ENCODE measurements at regions not wholly inside any gene's neighbourhood (a gene's known extent, or its start where the extent isn't known, plus 50 kb on each side); places are given as distances from the start of the nearest gene placed in this dataset.

GRCh38 chr2:21258082-21258481, 134.3 kb downstream of the TDRD15 start:
- H4K20me1 ChIP-seq (ENCODE audit: control insufficient read depth, extremely low read depth, insufficient read depth, low read length), result no peaks in the 10 kb centered on the region
- H3K4me2 ChIP-seq (ENCODE audit: extremely low read depth, insufficient read depth, low read length), result no peak overlapping the region
- no peak overlapping the region for H3K4me3 ChIP-seq (replicated peaks in 1 of 4; ENCODE audit: control extremely low read depth in 1 of 4, insufficient read depth in 1 of 4, low read depth in 3 of 4, low read length in 4 of 4)
- no peaks in the 10 kb centered on the region for H3K9me3 ChIP-seq (ENCODE audit: control insufficient read depth, insufficient read depth, low read depth, low read length)
- no peak overlapping the region for H3K27ac ChIP-seq (ENCODE audit: insufficient read depth, low read length)
- DNase-seq (ENCODE audit: low read depth in 2 of 2), result no peak
- H3K9ac ChIP-seq (ENCODE audit: insufficient read depth, low read length), result no peak overlapping the region
- H2AFZ ChIP-seq (ENCODE audit: low read length), result no peak overlapping the region
- H3K79me2 ChIP-seq (ENCODE audit: control insufficient read depth, insufficient read depth, low read length), result no peaks in the 10 kb centered on the region
- H3K4me1 ChIP-seq (ENCODE audit: control insufficient read depth, extremely low read depth, insufficient read depth, low read length), result no peaks in the 10 kb centered on the region
- no peaks in the 10 kb centered on the region for H3K36me3 ChIP-seq (ENCODE audit: control insufficient read depth, insufficient read depth, low read length)
- no peaks in the 10 kb centered on the region for H3K27me3 ChIP-seq (ENCODE audit: control insufficient read depth, insufficient read depth, low read length)
- TF ChIP-seq, protein P1, sequence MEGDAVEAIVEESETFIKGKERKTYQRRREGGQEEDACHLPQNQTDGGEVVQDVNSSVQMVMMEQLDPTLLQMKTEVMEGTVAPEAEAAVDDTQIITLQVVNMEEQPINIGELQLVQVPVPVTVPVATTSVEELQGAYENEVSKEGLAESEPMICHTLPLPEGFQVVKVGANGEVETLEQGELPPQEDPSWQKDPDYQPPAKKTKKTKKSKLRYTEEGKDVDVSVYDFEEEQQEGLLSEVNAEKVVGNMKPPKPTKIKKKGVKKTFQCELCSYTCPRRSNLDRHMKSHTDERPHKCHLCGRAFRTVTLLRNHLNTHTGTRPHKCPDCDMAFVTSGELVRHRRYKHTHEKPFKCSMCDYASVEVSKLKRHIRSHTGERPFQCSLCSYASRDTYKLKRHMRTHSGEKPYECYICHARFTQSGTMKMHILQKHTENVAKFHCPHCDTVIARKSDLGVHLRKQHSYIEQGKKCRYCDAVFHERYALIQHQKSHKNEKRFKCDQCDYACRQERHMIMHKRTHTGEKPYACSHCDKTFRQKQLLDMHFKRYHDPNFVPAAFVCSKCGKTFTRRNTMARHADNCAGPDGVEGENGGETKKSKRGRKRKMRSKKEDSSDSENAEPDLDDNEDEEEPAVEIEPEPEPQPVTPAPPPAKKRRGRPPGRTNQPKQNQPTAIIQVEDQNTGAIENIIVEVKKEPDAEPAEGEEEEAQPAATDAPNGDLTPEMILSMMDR (conservative IDR thresholded peaks at IDR 0.05 in 1 of 2, IDR thresholded peaks at IDR 0.05 in 1 of 2; ENCODE audit: low read depth in 1 of 2, low read length in 2 of 2), result no peak
- TF ChIP-seq EZH2 (IDR thresholded peaks at IDR 0.05; ENCODE audit: low read length, missing control alignments), result no peak

DNA sequence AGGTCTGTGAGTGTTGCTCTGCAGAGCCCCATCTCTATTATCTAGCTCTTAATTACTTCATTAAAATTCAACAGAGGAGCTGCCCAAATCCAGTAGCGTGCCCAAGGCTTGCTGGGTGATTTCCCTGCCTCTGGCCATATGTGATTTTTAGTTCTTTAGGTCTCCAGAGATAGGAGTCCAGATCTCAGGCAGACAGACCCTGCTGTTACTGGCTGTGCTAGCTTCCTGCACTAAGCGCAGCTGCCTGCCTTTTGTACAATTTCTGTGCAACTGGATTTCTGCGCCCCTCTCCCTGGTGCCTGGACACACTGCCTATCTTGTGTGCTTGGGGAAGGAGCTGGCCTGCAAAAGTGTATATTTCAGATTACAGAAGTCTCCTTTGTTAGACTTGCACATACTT, 136.5 kb downstream of the TDRD15 start:
- Histone ChIP-seq H3K4me2 (ENCODE audit: extremely low read depth, insufficient read depth, low read length) (no peak overlapping the region), H4K20me1 (ENCODE audit: control insufficient read depth, extremely low read depth, insufficient read depth, low read length) (no peaks in the 10 kb centered on the region), H3K4me1 (ENCODE audit: control insufficient read depth, extremely low read depth, insufficient read depth, low read length) (no peaks in the 10 kb centered on the region), H3K27me3 (ENCODE audit: control insufficient read depth, insufficient read depth, low read length) (no peaks in the 10 kb centered on the region), H3K9me3 (ENCODE audit: control insufficient read depth, insufficient read depth, low read depth, low read length) (no peaks in the 10 kb centered on the region), H3K36me3 (ENCODE audit: control insufficient read depth, insufficient read depth, low read length) (no peaks in the 10 kb centered on the region), H3K4me3 (replicated peaks in 1 of 4; ENCODE audit: control extremely low read depth in 1 of 4, insufficient read depth in 1 of 4, low read depth in 3 of 4, low read length in 4 of 4) (no peak overlapping the region), H2AFZ (ENCODE audit: low read length) (no peak overlapping the region), H3K79me2 (ENCODE audit: control insufficient read depth, insufficient read depth, low read length) (no peaks in the 10 kb centered on the region), H3K9ac (ENCODE audit: insufficient read depth, low read length) (no peak overlapping the region), H3K27ac (ENCODE audit: insufficient read depth, low read length) (no peak overlapping the region)
- no peak for DNase-seq (ENCODE audit: low read depth in 2 of 2)
- TF ChIP-seq, protein P1 (conservative IDR thresholded peaks at IDR 0.05 in 1 of 2, IDR thresholded peaks at IDR 0.05 in 1 of 2; ENCODE audit: low read depth in 1 of 2, low read length in 2 of 2), result no peak
- no peak for TF ChIP-seq EZH2 (IDR thresholded peaks at IDR 0.05; ENCODE audit: low read length, missing control alignments)

DNA sequence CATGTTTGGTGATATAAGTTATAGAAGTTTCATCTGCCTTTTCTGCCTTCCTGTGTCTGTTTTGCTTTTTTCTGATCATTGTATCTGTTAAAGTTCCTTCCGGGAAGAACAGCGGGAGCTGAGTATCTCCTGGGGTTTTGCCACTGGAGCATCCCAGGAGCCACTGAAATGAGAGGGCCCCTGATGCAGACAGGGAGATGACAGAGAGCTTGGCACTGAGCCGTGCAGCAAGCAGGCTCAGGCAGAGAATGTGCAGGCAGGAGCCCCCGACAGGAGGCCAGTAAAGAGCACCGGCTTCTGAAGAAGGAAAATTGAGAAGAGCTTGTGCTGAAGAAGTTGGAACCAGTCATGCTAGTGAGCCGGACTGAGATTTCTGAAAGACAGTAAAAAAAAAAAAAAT, 137.8 kb downstream of the TDRD15 start:
- no peak overlapping the region for H2AFZ ChIP-seq (ENCODE audit: low read length)
- no peak overlapping the region for H3K27ac ChIP-seq (ENCODE audit: insufficient read depth, low read length)

More for the DNA sequence above, 137.8 kb downstream of the TDRD15 start:
- H3K9me3 ChIP-seq (ENCODE audit: control insufficient read depth, insufficient read depth, low read depth, low read length), result no peaks in the 10 kb centered on the region
- H3K36me3 ChIP-seq (ENCODE audit: control insufficient read depth, insufficient read depth, low read length), result no peaks in the 10 kb centered on the region
- H3K27me3 ChIP-seq (ENCODE audit: control insufficient read depth, insufficient read depth, low read length), result no peaks in the 10 kb centered on the region
- H3K4me3 ChIP-seq (replicated peaks in 1 of 4; ENCODE audit: control extremely low read depth in 1 of 4, insufficient read depth in 1 of 4, low read depth in 3 of 4, low read length in 4 of 4), result no peak overlapping the region
- TF ChIP-seq, protein P1 (conservative IDR thresholded peaks at IDR 0.05 in 1 of 2, IDR thresholded peaks at IDR 0.05 in 1 of 2; ENCODE audit: low read depth in 1 of 2, low read length in 2 of 2), result no peak
- no peak for TF ChIP-seq EZH2 (IDR thresholded peaks at IDR 0.05; ENCODE audit: low read length, missing control alignments)
- H3K79me2 ChIP-seq (ENCODE audit: control insufficient read depth, insufficient read depth, low read length), result no peaks in the 10 kb centered on the region
- DNase-seq (ENCODE audit: low read depth in 2 of 2), result no peak
- H3K4me1 ChIP-seq (ENCODE audit: control insufficient read depth, extremely low read depth, insufficient read depth, low read length), result no peaks in the 10 kb centered on the region
- no peak overlapping the region for H3K9ac ChIP-seq (ENCODE audit: insufficient read depth, low read length)
- H4K20me1 ChIP-seq (ENCODE audit: control insufficient read depth, extremely low read depth, insufficient read depth, low read length), result no peaks in the 10 kb centered on the region
- H3K4me2 ChIP-seq (ENCODE audit: extremely low read depth, insufficient read depth, low read length), result no peak overlapping the region
